OCI-LY3 (cell line): ENCODE measurements at regions not wholly inside any gene's neighbourhood (a gene's known extent, or its start where the extent isn't known, plus 50 kb on each side); places are given as distances from the start of the nearest gene placed in this dataset.

ENCODE experiments used
- EZH2phosphoT487 ChIP-seq: fragments of 200-600 bp; shearing (Covaris generic); IDR thresholded peaks from 2 replicates; pipeline ENCODE4 v1.6.1; 2018; ENCODE audit warnings: antibody characterized with exemption, mixed run types, low read depth
- TF ChIP-seq, protein P1 (sequence below): fragments of 200-600, 300-600 bp; sonication (generic); IDR thresholded peaks from 2 replicates; pipeline ENCODE4 v1.5.1; 2014; ENCODE audit warnings: antibody characterized with exemption, low read length, low read depth

DNA sequence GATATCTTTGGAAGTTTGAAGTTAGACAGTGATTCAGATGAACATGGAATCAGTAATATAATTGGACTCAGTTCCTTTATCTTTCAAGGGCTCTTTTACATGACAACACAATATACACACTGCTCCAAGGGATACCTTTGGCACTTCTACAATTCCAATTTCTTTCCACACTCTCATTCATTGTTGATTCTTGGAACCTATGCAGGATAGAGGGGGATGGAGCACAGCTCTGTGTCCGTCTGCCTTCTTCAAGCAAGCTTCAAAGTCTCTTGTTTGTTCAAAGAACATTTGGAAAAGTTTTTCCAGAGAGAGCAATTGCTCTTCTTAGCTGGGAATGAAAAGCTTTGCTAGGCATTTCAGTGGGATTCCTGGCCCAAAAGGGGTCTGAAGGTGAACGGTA lies 276.2 kb upstream of the ZEB2 start:
- TF ChIP-seq, protein P1, sequence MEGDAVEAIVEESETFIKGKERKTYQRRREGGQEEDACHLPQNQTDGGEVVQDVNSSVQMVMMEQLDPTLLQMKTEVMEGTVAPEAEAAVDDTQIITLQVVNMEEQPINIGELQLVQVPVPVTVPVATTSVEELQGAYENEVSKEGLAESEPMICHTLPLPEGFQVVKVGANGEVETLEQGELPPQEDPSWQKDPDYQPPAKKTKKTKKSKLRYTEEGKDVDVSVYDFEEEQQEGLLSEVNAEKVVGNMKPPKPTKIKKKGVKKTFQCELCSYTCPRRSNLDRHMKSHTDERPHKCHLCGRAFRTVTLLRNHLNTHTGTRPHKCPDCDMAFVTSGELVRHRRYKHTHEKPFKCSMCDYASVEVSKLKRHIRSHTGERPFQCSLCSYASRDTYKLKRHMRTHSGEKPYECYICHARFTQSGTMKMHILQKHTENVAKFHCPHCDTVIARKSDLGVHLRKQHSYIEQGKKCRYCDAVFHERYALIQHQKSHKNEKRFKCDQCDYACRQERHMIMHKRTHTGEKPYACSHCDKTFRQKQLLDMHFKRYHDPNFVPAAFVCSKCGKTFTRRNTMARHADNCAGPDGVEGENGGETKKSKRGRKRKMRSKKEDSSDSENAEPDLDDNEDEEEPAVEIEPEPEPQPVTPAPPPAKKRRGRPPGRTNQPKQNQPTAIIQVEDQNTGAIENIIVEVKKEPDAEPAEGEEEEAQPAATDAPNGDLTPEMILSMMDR: no peak
- no peak for TF ChIP-seq EZH2phosphoT487
